B cell (primary cell): ENCODE measurements at regions not wholly inside any gene's neighbourhood (a gene's known extent, or its start where the extent isn't known, plus 50 kb on each side); places are given as distances from the start of the nearest gene placed in this dataset.

Source experiments
- ATAC-seq: fragments of 200-7000 bp; cut with Tn5 transposase; one replicate; pipeline ENCODE4 v1.10.0; 2021; ENCODE audit warnings: low read depth, mild to moderate bottlenecking, moderate number of reproducible peaks, moderate library complexity
- CTCF ChIA-PET: fragments of 350-600 bp; sonication (Branson Sonifier 250); formaldehyde crosslinking; loops from one replicate; lab custom pipeline; 2021; ENCODE audit warnings: antibody characterized with exemption, inconsistent platforms; lab: Charles Lee
- POLR2A ChIA-PET: fragments of 350-600 bp; sonication (Branson Sonifier 250); formaldehyde crosslinking; loops from one replicate; lab custom pipeline; 2021; ENCODE audit warnings: antibody characterized with exemption; lab: Charles Lee
- DNase-seq: peaks from one replicate; pipeline ENCODE4 v3.0.0; 2013
- H2AFZ ChIP-seq: 2 replicates; pipeline ENCODE4 v1.6.1; 2012; ENCODE audit warnings: mild to moderate bottlenecking, low read depth, low read length; ENCODE audit not compliant: insufficient read depth, poor library complexity, severe bottlenecking
- H3K27ac ChIP-seq, 2 donors: 1 replicate in 1 of 2; 2 replicates in 1 of 2; pipeline ENCODE4 v1.5.1; 2012 to 2013; ENCODE audit warnings: low read length in 2 of 2, mild to moderate bottlenecking in 2 of 2, moderate library complexity in 1 of 2
- H3K27me3 ChIP-seq, 4 experiments: fragments of 200-600 bp in 1 of 4; sonication (generic) in 1 of 4; replicated peaks in 1 of 4; 1 replicate in 2 of 4; 2 replicates in 2 of 4; pipeline versions ENCODE4 v1.6.1 to v1.7.0; 2013 to 2016; ENCODE audit warnings: low read length in 3 of 4, mild to moderate bottlenecking in 2 of 4, mixed read lengths in 1 of 4, moderate library complexity in 1 of 4; ENCODE audit not compliant: insufficient read depth in 4 of 4, control insufficient read depth in 3 of 4; ENCODE audit errors: control extremely low read depth in 1 of 4
- H3K36me3 ChIP-seq, 2 experiments: replicated peaks in 1 of 2; 1 replicate in 1 of 2; 2 replicates in 1 of 2; pipeline versions ENCODE4 v1.6.1 to v1.7.1; 2013; ENCODE audit warnings: low read length in 1 of 2; ENCODE audit not compliant: insufficient read depth in 2 of 2, control insufficient read depth in 1 of 2; ENCODE audit errors: control extremely low read depth in 1 of 2, extremely low read depth in 1 of 2
- H3K4me1 ChIP-seq, 2 donors: fragments of 200-600 bp in 1 of 2; sonication (generic) in 1 of 2; 1 replicate in 1 of 2; 2 replicates in 1 of 2; pipeline versions ENCODE4 v1.5.1 to v1.6.1; 2013 to 2017; ENCODE audit warnings: low read length in 2 of 2; ENCODE audit not compliant: control insufficient read depth in 2 of 2, insufficient read depth in 2 of 2
- H3K4me2 ChIP-seq: replicated peaks from 2 replicates; pipeline ENCODE3; 2012; ENCODE audit warnings: mild to moderate bottlenecking, low read depth, low read length; ENCODE audit not compliant: poor library complexity, severe bottlenecking
- H3K4me3 ChIP-seq, 5 experiments: fragments of 200-600 bp in 1 of 5; sonication (generic) in 1 of 5; 1 replicate in 3 of 5; 2 replicates in 2 of 5; pipeline versions ENCODE4 v1.5.1 to v1.7.0; 2011 to 2016; ENCODE audit warnings: low read length in 4 of 5, mild to moderate bottlenecking in 4 of 5, low read depth in 2 of 5, control low read depth in 1 of 5, moderate library complexity in 1 of 5; ENCODE audit not compliant: insufficient read depth in 1 of 5; ENCODE audit errors: control extremely low read depth in 1 of 5, extremely low read depth in 1 of 5
- H3K79me2 ChIP-seq: fragments of 200-600 bp; sonication (generic); one replicate; pipeline ENCODE4 v1.6.0; 2016; ENCODE audit warnings: low read length; ENCODE audit not compliant: control insufficient read depth, insufficient read depth
- H3K9ac ChIP-seq: fragments of 200-600 bp; sonication (generic); 2 replicates; pipeline ENCODE4 v1.6.1; 2017; ENCODE audit warnings: mild to moderate bottlenecking, low read length, moderate library complexity
- H3K9me3 ChIP-seq, 3 donors: one replicate each; pipeline versions ENCODE4 v1.6.1 to v1.7.1; 2013; ENCODE audit warnings: low read length in 2 of 3; ENCODE audit not compliant: control insufficient read depth in 2 of 3, insufficient read depth in 1 of 3; ENCODE audit errors: control extremely low read depth in 1 of 3
- H4K20me1 ChIP-seq: 2 replicates; pipeline ENCODE4 v1.6.0; 2012; ENCODE audit warnings: mild to moderate bottlenecking, low read length; ENCODE audit not compliant: insufficient read depth, control insufficient read depth, poor library complexity, severe bottlenecking
- H3K27ac Mint-ChIP-seq: one replicate; pipeline ENCODE4 v1.8.0; 2021; ENCODE audit warnings: mixed read lengths
- H3K27me3 Mint-ChIP-seq: one replicate; pipeline ENCODE4 v1.8.0; 2021; ENCODE audit warnings: mixed read lengths
- H3K4me1 Mint-ChIP-seq: one replicate; pipeline ENCODE4 v1.8.0; 2021; ENCODE audit warnings: mixed read lengths
- H3K4me3 Mint-ChIP-seq: one replicate; pipeline ENCODE4 v1.8.0; 2021; ENCODE audit warnings: mixed read lengths
- H3K9me3 Mint-ChIP-seq: one replicate; pipeline ENCODE4 v1.8.0; 2022; ENCODE audit warnings: mixed read lengths; ENCODE audit not compliant: insufficient read depth
- EZH2 ChIP-seq: IDR thresholded peaks from 2 replicates; pipeline ENCODE4 v1.6.1; 2012; ENCODE audit warnings: borderline replicate concordance, low read depth, mild to moderate bottlenecking, moderate library complexity, low read length; ENCODE audit not compliant: insufficient read depth, poor library complexity, severe bottlenecking
- WGBS: methylation state at CpG from one replicate; pipeline ENCODE4 v1.1.5; 2013; ENCODE audit warnings: missing lambda C conversion rate; ENCODE audit not compliant: insufficient coverage; 5-methylcytosine and 5-hydroxymethylcytosine counted together
- intact Hi-C: fragments of 100-400 bp; cut with micrococcal nuclease; formaldehyde crosslinking; loops from one replicate; pipeline ENCODE4 v1.10.0; 2022
- TF ChIP-seq, protein P1 (sequence below): fragments of 200-600 bp; IDR thresholded peaks from one replicate; pipeline ENCODE4 v1.8.0; 2022; ENCODE audit warnings: antibody characterized with exemption, mild to moderate bottlenecking

GRCh38 chr13:53126841-53127245, 98.2 kb downstream of the OLFM4 start:
- Mint-ChIP-seq H3K4me3 (no peak overlapping the region), H3K27me3 (no peaks in the 10 kb centered on the region), H3K27ac (no peak overlapping the region), H3K9me3 (no peaks in the 10 kb centered on the region), H3K4me1 (no peaks in the 10 kb centered on the region)
- H3K27me3 ChIP-seq = peaks cover 0 to 3% (median 0%) of the 10 kb centered on the region in 4 experiments
- CTCF ChIA-PET = no interaction called here
- H3K4me3 ChIP-seq = no peak overlapping the region
- H3K4me2 ChIP-seq = no peak overlapping the region
- POLR2A ChIA-PET = no interaction called here
- DNase-seq (no peak), ATAC-seq (no peak)
- no peaks in the 10 kb centered on the region for H3K9me3 ChIP-seq
- H3K9ac ChIP-seq = no peak overlapping the region
- no peak for TF ChIP-seq EZH2
- TF ChIP-seq, protein P1, sequence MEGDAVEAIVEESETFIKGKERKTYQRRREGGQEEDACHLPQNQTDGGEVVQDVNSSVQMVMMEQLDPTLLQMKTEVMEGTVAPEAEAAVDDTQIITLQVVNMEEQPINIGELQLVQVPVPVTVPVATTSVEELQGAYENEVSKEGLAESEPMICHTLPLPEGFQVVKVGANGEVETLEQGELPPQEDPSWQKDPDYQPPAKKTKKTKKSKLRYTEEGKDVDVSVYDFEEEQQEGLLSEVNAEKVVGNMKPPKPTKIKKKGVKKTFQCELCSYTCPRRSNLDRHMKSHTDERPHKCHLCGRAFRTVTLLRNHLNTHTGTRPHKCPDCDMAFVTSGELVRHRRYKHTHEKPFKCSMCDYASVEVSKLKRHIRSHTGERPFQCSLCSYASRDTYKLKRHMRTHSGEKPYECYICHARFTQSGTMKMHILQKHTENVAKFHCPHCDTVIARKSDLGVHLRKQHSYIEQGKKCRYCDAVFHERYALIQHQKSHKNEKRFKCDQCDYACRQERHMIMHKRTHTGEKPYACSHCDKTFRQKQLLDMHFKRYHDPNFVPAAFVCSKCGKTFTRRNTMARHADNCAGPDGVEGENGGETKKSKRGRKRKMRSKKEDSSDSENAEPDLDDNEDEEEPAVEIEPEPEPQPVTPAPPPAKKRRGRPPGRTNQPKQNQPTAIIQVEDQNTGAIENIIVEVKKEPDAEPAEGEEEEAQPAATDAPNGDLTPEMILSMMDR = no peak
- no peaks in the 10 kb centered on the region for H3K36me3 ChIP-seq
- no peaks in the 10 kb centered on the region for H3K79me2 ChIP-seq
- no peaks in the 10 kb centered on the region for H4K20me1 ChIP-seq
- H3K27ac ChIP-seq = no peak overlapping the region
- no peaks in the 10 kb centered on the region for H3K4me1 ChIP-seq
- no peak overlapping the region for H2AFZ ChIP-seq
- no CpG with 5 or more reads among the region's 1 CpG for WGBS
- intact Hi-C loops = no loop called here

DNA sequence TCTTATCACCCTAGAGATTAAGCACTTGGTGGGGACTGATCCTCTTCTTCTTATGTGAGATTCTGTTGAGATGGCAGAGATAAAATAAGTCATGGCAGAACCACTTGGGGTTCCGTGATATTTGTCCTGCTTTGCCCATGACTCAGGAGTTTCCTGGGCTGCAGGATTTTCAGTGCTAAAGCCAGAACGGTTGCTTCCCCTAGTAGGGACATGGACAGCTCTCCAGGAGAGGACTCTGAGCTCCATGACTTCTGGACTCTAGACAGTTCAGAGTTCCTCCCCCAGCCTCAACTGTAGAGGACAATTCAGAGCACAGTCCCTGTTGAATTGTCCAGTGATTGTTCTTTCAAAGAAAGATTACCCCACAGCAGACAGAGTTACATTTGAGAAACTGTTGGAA, 98.8 kb downstream of the OLFM4 start:
- no peak overlapping the region for H3K27ac Mint-ChIP-seq
- DNase-seq (no peak), ATAC-seq (no peak)
- Histone ChIP-seq H3K4me2 (no peak overlapping the region), H2AFZ (no peak overlapping the region), H3K9ac (no peak overlapping the region), H3K27me3 (peaks cover 0 to 3% (median 0%) of the 10 kb centered on the region in 4 experiments), H3K4me1 (no peaks in the 10 kb centered on the region), H4K20me1 (no peaks in the 10 kb centered on the region), H3K9me3 (no peaks in the 10 kb centered on the region), H3K4me3 (no peak overlapping the region), H3K27ac (no peak overlapping the region), H3K36me3 (no peaks in the 10 kb centered on the region), H3K79me2 (no peaks in the 10 kb centered on the region)
- POLR2A ChIA-PET = no interaction called here
- intact Hi-C loops = no loop called here
- TF ChIP-seq EZH2 = no peak
- TF ChIP-seq, protein P1 = no peak
- H3K9me3 Mint-ChIP-seq = no peaks in the 10 kb centered on the region
- H3K4me1 Mint-ChIP-seq = no peaks in the 10 kb centered on the region
- no peak overlapping the region for H3K4me3 Mint-ChIP-seq
- WGBS = 90% methylated on average over 2 of the region's 2 CpGs
- CTCF ChIA-PET = no interaction called here
- no peaks in the 10 kb centered on the region for H3K27me3 Mint-ChIP-seq
